Upper lobe of left lung (tissue), 6 donors: ENCODE measurements at regions not wholly inside any gene's neighbourhood (a gene's known extent, or its start where the extent isn't known, plus 50 kb on each side); places are given as distances from the start of the nearest gene placed in this dataset.

Experiments used
- ATAC-seq, 2 donors: fragments of 200-7000 bp; cut with Tn5 transposase; one replicate each; pipeline ENCODE4 v1.9.1; 2022; ENCODE audit warnings: mild to moderate bottlenecking in 2 of 2, moderate library complexity in 2 of 2; ENCODE audit not compliant: low FRiP score in 2 of 2
- DNase-seq, 2 donors: peaks; one replicate each; pipeline ENCODE4 v3.0.0-alpha.2; 2019 to 2020
- H3K27ac ChIP-seq, 4 donors: fragments of 200-600 bp; sonication (generic); one replicate each; pipeline ENCODE4 v1.5.1; 2016 to 2019
- H3K27me3 ChIP-seq, 4 donors: fragments of 200-600 bp; sonication (generic); one replicate each; pipeline ENCODE4 v1.5.1; 2017 to 2019
- H3K36me3 ChIP-seq, 4 donors: fragments of 200-600 bp; sonication (generic); one replicate each; pipeline ENCODE4 v1.5.1; 2016 to 2019
- H3K4me1 ChIP-seq, 4 donors: fragments of 200-600 bp; sonication (generic); one replicate each; pipeline ENCODE4 v1.5.1; 2018 to 2019
- H3K4me3 ChIP-seq, 4 donors: fragments of 200-600 bp; sonication (generic); one replicate each; pipeline ENCODE4 v1.5.1; 2017 to 2019; ENCODE audit warnings: mild to moderate bottlenecking in 2 of 4, moderate library complexity in 1 of 4
- H3K9me3 ChIP-seq, 4 donors: fragments of 200-600 bp; sonication (generic); one replicate each; pipeline ENCODE4 v1.5.1; 2018 to 2019
- EP300 ChIP-seq, 4 donors: sonication (generic); formaldehyde crosslinking; IDR thresholded peaks; one replicate each; pipeline ENCODE4 v1.5.1; 2017; ENCODE audit warnings: antibody characterized with exemption in 4 of 4, control low read depth in 2 of 4
- POLR2A ChIP-seq, 4 donors: fragments of 450-650 bp; IDR thresholded peaks; one replicate each; pipeline ENCODE4 v1.5.1; 2016 to 2017; ENCODE audit warnings: antibody characterized with exemption in 4 of 4, mild to moderate bottlenecking in 2 of 4
- POLR2AphosphoS5 ChIP-seq, 2 donors: sonication (generic); formaldehyde crosslinking; IDR thresholded peaks; one replicate each; pipeline ENCODE4 v1.5.1; 2017; ENCODE audit warnings: antibody characterized with exemption in 2 of 2
- WGBS, 2 donors: methylation state at CpG; one replicate each; pipeline ENCODE4 v1.1.5; 2017 to 2018; 5-methylcytosine and 5-hydroxymethylcytosine counted together
- TF ChIP-seq, protein P1 (sequence below), 6 experiments: fragments of 450-650 bp in 4 of 6; fragments of 200-600 bp in 2 of 6; sonication (generic) in 2 of 6; IDR thresholded peaks; one replicate each; pipeline ENCODE4 v1.5.1; 2016 to 2019; ENCODE audit warnings: antibody characterized with exemption in 6 of 6
- donor health status: DM: no; HTN: no; CAD: no; lungs with moderate emphysema.
- donor health status: DM: no; HTN: yes; CAD: no; lungs with severe emphysema.

DNA sequence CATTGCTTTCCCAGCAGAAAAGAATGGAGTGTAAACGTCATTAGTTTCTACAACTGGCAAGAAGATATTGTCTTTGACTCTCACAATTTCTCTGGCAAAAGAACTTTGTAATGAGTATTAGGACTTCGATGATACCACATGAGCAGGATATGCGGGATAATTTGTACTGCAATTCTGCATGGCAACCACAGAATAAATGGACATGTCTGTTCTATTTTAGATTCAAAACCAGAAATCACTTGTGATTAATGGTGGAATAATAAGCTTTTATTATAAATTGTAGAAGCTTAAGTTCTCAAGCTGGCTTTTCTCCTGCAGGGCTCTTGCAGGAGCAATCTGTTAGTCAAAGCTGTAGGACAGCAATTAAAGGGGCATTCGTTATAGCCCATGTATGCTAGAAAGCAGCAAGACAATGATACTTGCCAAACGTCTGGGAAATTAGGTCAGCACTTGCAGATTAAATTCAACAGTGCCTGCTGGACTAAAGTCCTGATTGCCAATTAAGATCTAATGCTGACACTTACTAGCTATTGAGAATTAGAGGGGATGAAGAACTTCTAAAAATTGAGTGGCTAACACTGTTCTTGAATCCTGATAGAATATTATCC, 177.9 kb downstream of the PTH2R start:
- DNase-seq (no peak), ATAC-seq (no peak)
- Histone ChIP-seq H3K27ac (no peak overlapping the region), H3K27me3 (no peaks in the 10 kb centered on the region), H3K4me1 (no peaks in the 10 kb centered on the region), H3K36me3 (no peaks in the 10 kb centered on the region), H3K9me3 (no peaks in the 10 kb centered on the region), H3K4me3 (no peak overlapping the region)
- TF ChIP-seq EP300 (IDR thresholded peaks at IDR 0.05) (no peak), POLR2A (IDR thresholded peaks at IDR 0.05) (no peak), POLR2AphosphoS5 (IDR thresholded peaks at IDR 0.05) (no peak)
- TF ChIP-seq, protein P1, sequence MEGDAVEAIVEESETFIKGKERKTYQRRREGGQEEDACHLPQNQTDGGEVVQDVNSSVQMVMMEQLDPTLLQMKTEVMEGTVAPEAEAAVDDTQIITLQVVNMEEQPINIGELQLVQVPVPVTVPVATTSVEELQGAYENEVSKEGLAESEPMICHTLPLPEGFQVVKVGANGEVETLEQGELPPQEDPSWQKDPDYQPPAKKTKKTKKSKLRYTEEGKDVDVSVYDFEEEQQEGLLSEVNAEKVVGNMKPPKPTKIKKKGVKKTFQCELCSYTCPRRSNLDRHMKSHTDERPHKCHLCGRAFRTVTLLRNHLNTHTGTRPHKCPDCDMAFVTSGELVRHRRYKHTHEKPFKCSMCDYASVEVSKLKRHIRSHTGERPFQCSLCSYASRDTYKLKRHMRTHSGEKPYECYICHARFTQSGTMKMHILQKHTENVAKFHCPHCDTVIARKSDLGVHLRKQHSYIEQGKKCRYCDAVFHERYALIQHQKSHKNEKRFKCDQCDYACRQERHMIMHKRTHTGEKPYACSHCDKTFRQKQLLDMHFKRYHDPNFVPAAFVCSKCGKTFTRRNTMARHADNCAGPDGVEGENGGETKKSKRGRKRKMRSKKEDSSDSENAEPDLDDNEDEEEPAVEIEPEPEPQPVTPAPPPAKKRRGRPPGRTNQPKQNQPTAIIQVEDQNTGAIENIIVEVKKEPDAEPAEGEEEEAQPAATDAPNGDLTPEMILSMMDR (IDR thresholded peaks at IDR 0.05): no peak
- 60 to 71% methylated on average over 5 of the region's 5 CpGs for WGBS, 2 donors

DNA sequence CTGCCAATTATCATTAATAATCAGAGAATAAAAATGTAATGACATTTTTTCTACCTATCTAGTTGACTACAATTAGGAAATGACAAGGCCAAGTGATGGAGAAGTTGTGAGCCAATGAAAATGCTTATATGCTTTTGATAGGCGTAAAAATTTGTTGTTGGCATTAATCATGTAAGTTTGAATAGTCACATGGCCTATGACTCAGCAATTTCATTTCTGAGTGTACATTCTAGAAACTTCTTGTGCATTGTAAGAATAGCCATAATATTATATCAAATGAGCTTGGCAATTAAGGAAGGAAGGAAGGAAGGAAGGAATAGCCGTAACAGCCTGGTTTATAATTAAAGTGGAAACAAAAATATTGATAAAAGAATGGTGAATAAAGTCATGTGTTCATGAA, 179.9 kb downstream of the PTH2R start:
- 75 to 78% methylated on average over 2 of the region's 2 CpGs for WGBS, 2 donors
- ATAC-seq (no peak), DNase-seq (no peak)
- no peak overlapping the region for H3K27ac ChIP-seq
- no peak overlapping the region for H3K4me3 ChIP-seq
- H3K36me3 ChIP-seq: no peaks in the 10 kb centered on the region
- H3K9me3 ChIP-seq: no peaks in the 10 kb centered on the region
- no peaks in the 10 kb centered on the region for H3K27me3 ChIP-seq
- no peaks in the 10 kb centered on the region for H3K4me1 ChIP-seq
- TF ChIP-seq EP300 (IDR thresholded peaks at IDR 0.05) (no peak), POLR2AphosphoS5 (IDR thresholded peaks at IDR 0.05) (no peak), POLR2A (IDR thresholded peaks at IDR 0.05) (no peak)
- TF ChIP-seq, protein P1 (IDR thresholded peaks at IDR 0.05): no peak

DNA sequence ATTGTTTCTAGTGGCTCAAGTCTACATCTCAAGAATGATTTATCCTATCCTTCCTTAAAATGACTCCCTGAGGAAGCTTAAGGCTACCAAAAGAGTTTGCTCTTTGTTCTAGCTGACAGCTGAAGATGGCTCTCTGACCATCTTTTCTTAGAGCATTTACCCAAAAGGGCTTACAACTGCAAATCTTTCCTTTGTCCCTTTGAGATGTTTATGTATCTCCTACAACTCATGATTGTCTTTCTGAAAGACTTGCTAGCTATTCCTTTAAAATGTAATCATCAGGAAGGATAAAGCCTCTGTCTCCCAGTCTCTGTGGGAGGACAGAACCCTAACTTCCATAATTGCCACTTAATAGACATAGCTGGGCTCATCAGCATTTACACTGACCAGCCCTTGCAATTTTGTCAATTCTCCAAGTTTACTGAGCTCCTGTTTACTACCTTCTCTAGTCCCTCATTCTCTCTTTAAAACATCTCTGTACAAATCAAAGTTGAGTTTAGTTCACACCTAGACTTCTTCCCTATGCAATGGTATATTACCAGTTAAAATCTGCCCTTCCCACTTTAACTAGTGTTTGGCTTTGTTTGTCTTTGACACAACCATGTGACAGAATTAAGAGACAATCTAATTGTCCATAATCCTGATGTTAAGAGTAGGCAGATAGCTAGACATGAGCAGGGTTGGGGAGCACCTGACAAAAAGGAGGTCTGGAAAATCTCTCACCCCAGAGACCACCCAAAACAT, 188.2 kb downstream of the PTH2R start:
- H3K36me3 ChIP-seq: no peaks in the 10 kb centered on the region
- TF ChIP-seq POLR2A (IDR thresholded peaks at IDR 0.05) (no peak), EP300 (IDR thresholded peaks at IDR 0.05) (no peak), POLR2AphosphoS5 (IDR thresholded peaks at IDR 0.05) (no peak)
- no peak for ATAC-seq
- no peaks in the 10 kb centered on the region for H3K27me3 ChIP-seq
- no peak overlapping the region for H3K4me3 ChIP-seq
- no peak overlapping the region for H3K27ac ChIP-seq
- DNase-seq: no peak
- no peaks in the 10 kb centered on the region for H3K4me1 ChIP-seq
- no peaks in the 10 kb centered on the region for H3K9me3 ChIP-seq

DNA sequence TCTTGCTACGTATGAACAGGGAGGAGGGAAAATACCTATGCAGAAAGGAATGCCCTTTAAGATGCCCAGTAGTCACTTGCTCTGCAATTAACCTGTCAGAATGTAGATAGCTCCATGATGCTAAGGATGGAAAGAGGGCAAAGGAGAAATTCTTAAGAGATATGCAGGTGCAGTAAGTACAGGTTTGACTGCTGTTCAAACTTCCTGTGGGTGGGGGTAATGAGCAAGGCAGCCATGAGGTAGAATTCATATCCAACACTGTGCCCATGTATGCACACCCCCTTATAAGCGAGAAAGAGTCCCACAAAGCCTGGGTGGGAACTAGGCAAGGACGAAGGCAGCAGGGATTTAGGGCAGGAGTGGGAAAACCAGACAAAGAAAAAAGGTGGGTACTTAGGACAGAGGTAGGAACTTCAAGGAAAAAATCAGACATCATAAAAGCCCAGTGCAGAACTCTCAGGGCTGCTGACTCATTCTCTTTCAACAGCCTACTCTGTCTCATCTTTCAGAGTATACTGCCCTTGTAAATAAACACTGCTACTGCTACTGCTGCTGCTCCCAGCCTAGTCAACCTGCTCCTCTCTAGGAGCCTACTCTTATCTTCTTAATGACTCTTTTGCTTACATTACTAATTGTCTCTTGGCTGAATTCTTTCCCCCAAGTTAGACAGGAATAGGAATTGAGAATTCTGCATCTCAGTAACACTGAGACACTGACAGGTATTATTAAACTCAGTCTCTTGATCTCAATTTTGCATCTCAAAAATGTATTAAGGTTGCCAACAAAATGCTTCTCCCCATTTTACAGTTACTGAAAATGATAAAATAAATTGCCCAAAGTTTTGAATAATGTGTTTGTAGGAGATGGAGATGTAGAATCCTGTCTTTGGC, 189.0 kb downstream of the PTH2R start:
- no peaks in the 10 kb centered on the region for H3K27me3 ChIP-seq
- no peaks in the 10 kb centered on the region for H3K9me3 ChIP-seq
- no peaks in the 10 kb centered on the region for H3K4me1 ChIP-seq
- DNase-seq: no peak
- peak in 1 of 2 donors; percentile 26 for ATAC-seq
- no peak overlapping the region for H3K27ac ChIP-seq
- TF ChIP-seq POLR2A (IDR thresholded peaks at IDR 0.05) (no peak), EP300 (IDR thresholded peaks at IDR 0.05) (no peak), POLR2AphosphoS5 (IDR thresholded peaks at IDR 0.05) (no peak)
- TF ChIP-seq, protein P1 (IDR thresholded peaks at IDR 0.05): no peak
- no peak overlapping the region for H3K4me3 ChIP-seq
- 80 to 82% methylated on average over 3 of the region's 3 CpGs for WGBS, 2 donors
- no peaks in the 10 kb centered on the region for H3K36me3 ChIP-seq

DNA sequence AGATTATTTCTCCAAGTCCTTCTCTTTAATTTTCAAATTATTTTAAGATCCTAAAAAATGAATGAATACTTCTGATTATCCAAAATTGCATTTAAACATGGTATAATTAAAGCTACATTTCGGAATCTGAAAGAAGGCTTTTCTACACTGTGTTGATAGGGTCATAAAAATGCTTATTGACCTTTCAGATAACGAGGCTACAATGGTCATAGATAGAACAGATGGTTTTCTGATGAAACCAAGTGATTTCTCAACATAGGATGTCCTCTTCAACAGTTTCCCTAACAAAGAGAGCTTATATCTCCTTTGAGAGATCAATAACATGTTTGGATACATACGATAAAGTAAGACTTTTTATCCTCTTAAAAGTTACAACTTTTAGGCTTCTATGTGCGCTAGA, 201.1 kb downstream of the PTH2R start:
- ATAC-seq: no peak
- DNase-seq: no peak
- 58 to 77% methylated on average over 4 of the region's 4 CpGs for WGBS, 2 donors
- no peaks in the 10 kb centered on the region for H3K9me3 ChIP-seq
- TF ChIP-seq, protein P1 (IDR thresholded peaks at IDR 0.05): no peak
- H3K27ac ChIP-seq: no peak overlapping the region
- no peaks in the 10 kb centered on the region for H3K27me3 ChIP-seq
- no peak overlapping the region for H3K4me3 ChIP-seq
- H3K36me3 ChIP-seq: no peaks in the 10 kb centered on the region
- no peaks in the 10 kb centered on the region for H3K4me1 ChIP-seq
